ENCODE measurements at regions not wholly inside any gene's neighbourhood (a gene's known extent, or its start where the extent isn't known, plus 50 kb on each side); places are given as distances from the start of the nearest gene placed in this dataset.

- DNase-seq, result no peak
- dilution Hi-C loops (cut with HindIII; ENCODE audit: low sequenced_read_pairs, unreplicated experiment), result no loop called here
- POLR2A ChIA-PET (ENCODE audit: unreplicated experiment), result no interaction called here
These were observed 376.6 kb upstream of the TSHZ2 start for GRCh38 chr20:52595518-52595917.

More at GRCh38 chr20:52595518-52595917, 376.6 kb upstream of the TSHZ2 start:
- intact Hi-C loops (cut with micrococcal nuclease), result no loop called here
- no peak overlapping the region for H2AK9ac ChIP-seq (replicated peaks; ENCODE audit: low read depth, low read length, poor library complexity)
- no peak overlapping the region for H3K27ac ChIP-seq (ENCODE audit: insufficient read depth, low read length)
- no peaks in the 10 kb centered on the region for H3K4me1 ChIP-seq (ENCODE audit: control insufficient read depth, insufficient read depth, low read length)
- no peak overlapping the region for H2AK5ac ChIP-seq (ENCODE audit: low read depth, low read length)
- no peak overlapping the region for H3K23ac ChIP-seq (ENCODE audit: low read depth, low read length)
- H3K27me3 ChIP-seq (ENCODE audit: control insufficient read depth, insufficient read depth, low read length), result no peaks in the 10 kb centered on the region
- H3K4me3 ChIP-seq (ENCODE audit: insufficient read depth, low read depth, low read length), result no peak overlapping the region
- no peaks in the 10 kb centered on the region for H3K9me3 ChIP-seq (ENCODE audit: control insufficient read depth, insufficient read depth, low read length)
- WGBS, 2 experiments (ENCODE audit: extremely low coverage in 2 of 2, insufficient read length in 1 of 2), result no CpG with 5 or more reads among the region's 1 CpG
- no peaks in the 10 kb centered on the region for H3K79me1 ChIP-seq (ENCODE audit: low read depth in 1 of 2, low read length in 2 of 2)
- CTCF ChIA-PET, result no interaction called here
- H3K4me2 ChIP-seq (ENCODE audit: low read depth, low read length), result no peak overlapping the region
- H4K8ac ChIP-seq (ENCODE audit: low read depth in 2 of 2, low read length in 2 of 2), result no peak overlapping the region
- H2BK20ac ChIP-seq (ENCODE audit: low read depth, low read length), result no peak overlapping the region
- H3K18ac ChIP-seq (ENCODE audit: low read depth, low read length), result no peak overlapping the region
- TF ChIP-seq MXI1 (IDR thresholded peaks at IDR 0.05; ENCODE audit: borderline replicate concordance, low read depth, low read length), result no peak
- TF ChIP-seq SMC3 (IDR thresholded peaks at IDR 0.05; ENCODE audit: low read depth, low read length), result no peak
- TF ChIP-seq MAZ (IDR thresholded peaks at IDR 0.05; ENCODE audit: borderline replicate concordance, low read depth, low read length), result no peak
- no peak for TF ChIP-seq MAFK (IDR thresholded peaks at IDR 0.05; ENCODE audit: low read depth, low read length)
- TF ChIP-seq ELK1 (IDR thresholded peaks at IDR 0.05; ENCODE audit: borderline replicate concordance, low read depth, low read length), result no peak
- TF ChIP-seq CTCF (conservative IDR thresholded peaks at IDR 0.05; ENCODE audit: low read depth, low read length), result no peak
- TF ChIP-seq POLR2A (IDR thresholded peaks at IDR 0.05; ENCODE audit: low read depth, low read length), result no peak
- no peak for TF ChIP-seq CHD1 (IDR thresholded peaks at IDR 0.05; ENCODE audit: low read depth, low read length)
- TF ChIP-seq CEBPB (IDR thresholded peaks at IDR 0.05; ENCODE audit: low read depth, low read length), result no peak
- TF ChIP-seq RAD21 (IDR thresholded peaks at IDR 0.05; ENCODE audit: low read length), result no peak
- no peak for TF ChIP-seq NFE2L2 (IDR thresholded peaks at IDR 0.05; ENCODE audit: low read depth, low read length)
- TF ChIP-seq, protein P1, sequence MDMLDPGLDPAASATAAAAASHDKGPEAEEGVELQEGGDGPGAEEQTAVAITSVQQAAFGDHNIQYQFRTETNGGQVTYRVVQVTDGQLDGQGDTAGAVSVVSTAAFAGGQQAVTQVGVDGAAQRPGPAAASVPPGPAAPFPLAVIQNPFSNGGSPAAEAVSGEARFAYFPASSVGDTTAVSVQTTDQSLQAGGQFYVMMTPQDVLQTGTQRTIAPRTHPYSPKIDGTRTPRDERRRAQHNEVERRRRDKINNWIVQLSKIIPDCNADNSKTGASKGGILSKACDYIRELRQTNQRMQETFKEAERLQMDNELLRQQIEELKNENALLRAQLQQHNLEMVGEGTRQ (IDR thresholded peaks at IDR 0.05; ENCODE audit: low read depth, low read length), result no peak
- TF ChIP-seq RCOR1 (IDR thresholded peaks at IDR 0.05; ENCODE audit: insufficient replicate concordance, low read length), result no peak
- no peak for TF ChIP-seq FOS (IDR thresholded peaks at IDR 0.05; ENCODE audit: low read depth, low read length)
- TF ChIP-seq RFX5 (IDR thresholded peaks at IDR 0.05; ENCODE audit: low read depth, low read length), result no peak
- no peak for TF ChIP-seq BHLHE40 (IDR thresholded peaks at IDR 0.05; ENCODE audit: low read depth, low read length)
- no TSS peak for BruUV-seq (replicated peaks)
- H3K4ac ChIP-seq (ENCODE audit: low read depth, low read length), result no peak overlapping the region
- H3K9me1 ChIP-seq (ENCODE audit: insufficient read depth, low read length), result no peaks in the 10 kb centered on the region
- no peak overlapping the region for H2BK120ac ChIP-seq (ENCODE audit: low read depth, low read length)
- no peak overlapping the region for H3K14ac ChIP-seq (replicated peaks; ENCODE audit: low read depth, low read length)
- no peak overlapping the region for H4K91ac ChIP-seq (ENCODE audit: insufficient read depth, low read depth, low read length)
- no peak overlapping the region for H4K5ac ChIP-seq (ENCODE audit: low read depth, low read length)
- no peaks in the 10 kb centered on the region for H3K36me3 ChIP-seq (ENCODE audit: control insufficient read depth, insufficient read depth, low read length)
- ATAC-seq (ENCODE audit: low read depth), result no peak
- no peak overlapping the region for H3K9ac ChIP-seq (ENCODE audit: low read depth, low read length)
- H2AFZ ChIP-seq (replicated peaks; ENCODE audit: low read length, poor library complexity), result no peak overlapping the region
- H2BK5ac ChIP-seq (ENCODE audit: low read depth, low read length, poor library complexity, severe bottlenecking), result no peak overlapping the region
- in situ Hi-C loops (cut with MboI; ENCODE audit: low sequenced_read_pairs), result no loop called here
- H3K56ac ChIP-seq (ENCODE audit: extremely low read depth, insufficient read depth, low read length), result no peak overlapping the region
- no peaks in the 10 kb centered on the region for H4K20me1 ChIP-seq (ENCODE audit: insufficient read depth, low read length)
- no peak overlapping the region for H2BK15ac ChIP-seq (ENCODE audit: low read depth, low read length)

Data from IMR-90 (cell line).